ENCODE measurements at regions not wholly inside any gene's neighbourhood (a gene's known extent, or its start where the extent isn't known, plus 50 kb on each side); places are given as distances from the start of the nearest gene placed in this dataset.

DNA sequence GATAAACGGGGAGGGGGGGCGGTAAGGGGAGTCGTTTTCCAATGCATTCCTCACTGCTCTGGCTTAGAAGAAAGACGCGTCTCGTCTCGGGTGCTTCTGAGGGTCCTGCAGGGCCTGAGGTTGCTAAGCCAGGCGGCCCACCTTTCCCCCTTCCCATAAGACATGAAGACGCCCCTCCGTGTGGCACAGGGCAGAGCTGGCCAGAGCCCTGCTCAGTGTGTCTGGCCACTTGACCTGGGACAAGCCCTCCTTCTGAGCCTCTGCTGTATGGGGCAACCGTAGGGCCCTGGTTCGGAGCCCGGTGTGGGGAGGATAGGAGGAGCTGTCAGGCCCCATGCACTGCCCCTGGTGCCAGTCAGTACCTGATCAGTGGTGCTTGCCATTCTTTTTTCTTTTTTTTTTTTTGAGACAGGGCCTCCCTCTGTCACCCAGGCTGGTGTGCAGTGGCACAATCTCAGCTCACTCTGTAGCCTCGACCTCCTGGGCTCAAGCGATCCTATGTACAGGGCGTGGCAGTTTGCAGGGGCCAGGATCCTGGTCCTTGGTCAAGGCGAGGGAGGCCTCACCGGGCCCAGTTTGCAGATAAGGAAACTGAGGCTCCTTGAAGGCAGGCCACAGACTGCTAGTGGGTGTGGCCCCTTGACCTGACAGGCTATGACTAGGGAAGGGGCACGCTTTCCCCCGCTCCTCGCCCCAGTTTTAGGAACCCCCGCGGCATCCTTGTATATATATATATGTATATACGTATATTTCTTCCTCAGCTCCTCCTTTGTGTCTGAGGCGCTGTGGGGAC, 172.3 kb upstream of the IER5L start:
- TF ChIP-seq EP300 (IDR thresholded peaks at IDR 0.05) (no peak), POLR2A (IDR thresholded peaks at IDR 0.05) (no peak)
